ENCODE measurements at regions not wholly inside any gene's neighbourhood (a gene's known extent, or its start where the extent isn't known, plus 50 kb on each side); places are given as distances from the start of the nearest gene placed in this dataset.

- TF ChIP-seq CTCF (IDR thresholded peaks at IDR 0.05; ENCODE audit: low read depth, low read length, missing input control) (no peak), MAX (IDR thresholded peaks at IDR 0.05) (no peak), SP1 (IDR thresholded peaks at IDR 0.05) (no peak), YY1 (IDR thresholded peaks at IDR 0.05) (no peak), ATF3 (IDR thresholded peaks at IDR 0.05) (no peak)
- TF ChIP-seq, protein P1, sequence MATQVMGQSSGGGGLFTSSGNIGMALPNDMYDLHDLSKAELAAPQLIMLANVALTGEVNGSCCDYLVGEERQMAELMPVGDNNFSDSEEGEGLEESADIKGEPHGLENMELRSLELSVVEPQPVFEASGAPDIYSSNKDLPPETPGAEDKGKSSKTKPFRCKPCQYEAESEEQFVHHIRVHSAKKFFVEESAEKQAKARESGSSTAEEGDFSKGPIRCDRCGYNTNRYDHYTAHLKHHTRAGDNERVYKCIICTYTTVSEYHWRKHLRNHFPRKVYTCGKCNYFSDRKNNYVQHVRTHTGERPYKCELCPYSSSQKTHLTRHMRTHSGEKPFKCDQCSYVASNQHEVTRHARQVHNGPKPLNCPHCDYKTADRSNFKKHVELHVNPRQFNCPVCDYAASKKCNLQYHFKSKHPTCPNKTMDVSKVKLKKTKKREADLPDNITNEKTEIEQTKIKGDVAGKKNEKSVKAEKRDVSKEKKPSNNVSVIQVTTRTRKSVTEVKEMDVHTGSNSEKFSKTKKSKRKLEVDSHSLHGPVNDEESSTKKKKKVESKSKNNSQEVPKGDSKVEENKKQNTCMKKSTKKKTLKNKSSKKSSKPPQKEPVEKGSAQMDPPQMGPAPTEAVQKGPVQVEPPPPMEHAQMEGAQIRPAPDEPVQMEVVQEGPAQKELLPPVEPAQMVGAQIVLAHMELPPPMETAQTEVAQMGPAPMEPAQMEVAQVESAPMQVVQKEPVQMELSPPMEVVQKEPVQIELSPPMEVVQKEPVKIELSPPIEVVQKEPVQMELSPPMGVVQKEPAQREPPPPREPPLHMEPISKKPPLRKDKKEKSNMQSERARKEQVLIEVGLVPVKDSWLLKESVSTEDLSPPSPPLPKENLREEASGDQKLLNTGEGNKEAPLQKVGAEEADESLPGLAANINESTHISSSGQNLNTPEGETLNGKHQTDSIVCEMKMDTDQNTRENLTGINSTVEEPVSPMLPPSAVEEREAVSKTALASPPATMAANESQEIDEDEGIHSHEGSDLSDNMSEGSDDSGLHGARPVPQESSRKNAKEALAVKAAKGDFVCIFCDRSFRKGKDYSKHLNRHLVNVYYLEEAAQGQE (IDR thresholded peaks at IDR 0.05): no peak
Observed at GRCh38 chr11:80613655-80614054, 1172.8 kb upstream of the TENM4 start.

Measured in liver (tissue), 3 donors.